Panc1 (cell line): ENCODE measurements at regions not wholly inside any gene's neighbourhood (a gene's known extent, or its start where the extent isn't known, plus 50 kb on each side); places are given as distances from the start of the nearest gene placed in this dataset.

Experiments used
- TCF7L2 ChIP-seq: IDR thresholded peaks from 2 replicates; pipeline ENCODE4 v1.6.1; 2011; ENCODE audit warnings: mild to moderate bottlenecking, low read depth, low read length, inconsistent platforms
- TF ChIP-seq, protein P1 (sequence below): fragments of 450-650 bp; IDR thresholded peaks from 2 replicates; pipeline ENCODE4 v1.5.1; 2017; ENCODE audit warnings: mild to moderate bottlenecking

DNA sequence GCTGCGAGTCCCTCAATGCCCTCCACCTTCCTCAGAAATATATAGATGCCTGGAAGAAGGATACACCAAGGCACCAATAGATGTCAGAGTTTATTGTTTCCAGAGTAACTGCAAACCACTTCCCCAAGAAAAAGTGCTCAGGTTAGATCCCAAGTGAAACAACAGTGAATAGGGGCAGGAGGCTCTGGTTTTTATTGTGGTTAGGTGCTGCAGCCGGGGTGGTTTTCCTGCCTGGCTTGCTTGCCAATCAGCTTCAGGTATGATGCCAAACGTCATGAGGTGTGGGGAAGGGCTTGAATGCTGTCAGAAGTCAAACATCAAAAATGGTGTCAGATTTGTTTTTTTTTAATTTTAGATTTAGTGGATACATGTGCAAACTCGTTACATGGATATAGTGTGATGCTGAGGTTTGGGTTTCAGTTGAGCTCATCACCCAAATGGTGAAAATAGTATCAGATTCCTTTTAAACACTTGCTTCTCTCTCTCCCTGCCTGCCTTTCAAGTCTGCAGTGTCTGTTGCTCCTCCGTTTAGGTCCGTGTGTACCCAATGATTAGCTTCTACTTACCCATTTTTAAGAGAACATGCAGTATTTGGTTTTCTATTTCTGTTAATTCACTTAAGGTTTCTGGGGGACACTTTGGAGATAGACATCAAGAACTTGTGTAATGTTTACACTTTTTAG, 1317.0 kb downstream of the MRPL39 start:
- TF ChIP-seq, protein P1, sequence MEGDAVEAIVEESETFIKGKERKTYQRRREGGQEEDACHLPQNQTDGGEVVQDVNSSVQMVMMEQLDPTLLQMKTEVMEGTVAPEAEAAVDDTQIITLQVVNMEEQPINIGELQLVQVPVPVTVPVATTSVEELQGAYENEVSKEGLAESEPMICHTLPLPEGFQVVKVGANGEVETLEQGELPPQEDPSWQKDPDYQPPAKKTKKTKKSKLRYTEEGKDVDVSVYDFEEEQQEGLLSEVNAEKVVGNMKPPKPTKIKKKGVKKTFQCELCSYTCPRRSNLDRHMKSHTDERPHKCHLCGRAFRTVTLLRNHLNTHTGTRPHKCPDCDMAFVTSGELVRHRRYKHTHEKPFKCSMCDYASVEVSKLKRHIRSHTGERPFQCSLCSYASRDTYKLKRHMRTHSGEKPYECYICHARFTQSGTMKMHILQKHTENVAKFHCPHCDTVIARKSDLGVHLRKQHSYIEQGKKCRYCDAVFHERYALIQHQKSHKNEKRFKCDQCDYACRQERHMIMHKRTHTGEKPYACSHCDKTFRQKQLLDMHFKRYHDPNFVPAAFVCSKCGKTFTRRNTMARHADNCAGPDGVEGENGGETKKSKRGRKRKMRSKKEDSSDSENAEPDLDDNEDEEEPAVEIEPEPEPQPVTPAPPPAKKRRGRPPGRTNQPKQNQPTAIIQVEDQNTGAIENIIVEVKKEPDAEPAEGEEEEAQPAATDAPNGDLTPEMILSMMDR, result no peak
- no peak for TF ChIP-seq TCF7L2
